OCI-LY1 (cell line): ENCODE measurements at regions not wholly inside any gene's neighbourhood (a gene's known extent, or its start where the extent isn't known, plus 50 kb on each side); places are given as distances from the start of the nearest gene placed in this dataset.

Source experiments
- H2AFZ ChIP-seq: fragments of 200-600 bp; sonication (generic), shearing (Covaris generic); 2 replicates; pipeline ENCODE4 v1.6.0; 2014; ENCODE audit warnings: antibody characterized with exemption, mild to moderate bottlenecking, low read length
- H3F3A ChIP-seq: fragments of 200-600 bp; sonication (generic), shearing (Covaris generic); 2 replicates; pipeline ENCODE4 v1.6.0; 2014; ENCODE audit warnings: mild to moderate bottlenecking, antibody characterized with exemption, low read length, moderate library complexity; ENCODE audit not compliant: insufficient read depth
- H3K27ac ChIP-seq: fragments of 200-600 bp; sonication (generic); 2 replicates; pipeline ENCODE4 v1.5.1; 2014; ENCODE audit warnings: low read length, mixed run types, mild to moderate bottlenecking, low read depth; ENCODE audit not compliant: poor library complexity, severe bottlenecking
- H3K27me3 ChIP-seq: fragments of 200-600 bp; sonication (generic); 2 replicates; pipeline ENCODE4 v1.6.0; 2014; ENCODE audit warnings: antibody characterized with exemption, mild to moderate bottlenecking, low read length, moderate library complexity; ENCODE audit not compliant: insufficient read depth
- H3K36me3 ChIP-seq: fragments of 200-600 bp; sonication (generic); 2 replicates; pipeline ENCODE4 v1.6.1; 2014; ENCODE audit warnings: mild to moderate bottlenecking, antibody characterized with exemption, low read length, moderate library complexity, mixed read lengths; ENCODE audit not compliant: insufficient read depth
- H3K4me1 ChIP-seq: fragments of 200-600 bp; sonication (generic); 2 replicates; pipeline ENCODE4 v1.5.1; 2014; ENCODE audit warnings: mild to moderate bottlenecking, low read length, moderate library complexity; ENCODE audit not compliant: insufficient read depth, severe bottlenecking
- H3K4me2 ChIP-seq: fragments of 200-600 bp; sonication (generic), shearing (Covaris generic); 2 replicates; pipeline ENCODE4 v1.6.1; 2014; ENCODE audit warnings: low read length
- H3K4me3 ChIP-seq: fragments of 200-600 bp; sonication (generic); 2 replicates; pipeline ENCODE4 v1.5.1; 2014; ENCODE audit warnings: low read length, low read depth, mild to moderate bottlenecking, mixed read lengths; ENCODE audit not compliant: poor library complexity, severe bottlenecking
- H3K79me2 ChIP-seq: fragments of 200-600 bp; shearing (Covaris generic); 2 replicates; pipeline ENCODE4 v1.6.1; 2016; ENCODE audit warnings: mixed run types, low read length, mixed read lengths; ENCODE audit not compliant: insufficient read depth
- H3K9ac ChIP-seq: fragments of 200-600 bp; sonication (generic), shearing (Covaris generic); 2 replicates; pipeline ENCODE4 v1.6.1; 2014; ENCODE audit warnings: mild to moderate bottlenecking, low read length, mixed read lengths
- H3K9me2 ChIP-seq: fragments of 200-600 bp; sonication (generic), shearing (Covaris generic); 2 replicates; pipeline ENCODE4 v1.6.1; 2014; ENCODE audit warnings: low read depth, mild to moderate bottlenecking, low read length, mixed read lengths
- H3K9me3 ChIP-seq: fragments of 200-600 bp; shearing (Covaris generic); 2 replicates; pipeline ENCODE4 v1.6.1; 2014; ENCODE audit warnings: low read length, mixed read lengths
- H4K20me1 ChIP-seq: fragments of 200-600 bp; sonication (generic), shearing (Covaris generic); 2 replicates; pipeline ENCODE4 v1.6.0; 2016; ENCODE audit warnings: mild to moderate bottlenecking, low read length; ENCODE audit not compliant: insufficient read depth
- EZH2 ChIP-seq: fragments of 200-600 bp; sonication (generic), shearing (Covaris generic); IDR thresholded peaks from 2 replicates; pipeline ENCODE4 v1.8.0; 2017; ENCODE audit warnings: borderline replicate concordance, mixed run types, mild to moderate bottlenecking, antibody characterized with exemption, low read length, moderate library complexity, mixed read lengths
- TF ChIP-seq, protein P1 (sequence below): fragments of 200-600 bp; sonication (generic), shearing (Covaris generic); IDR thresholded peaks from 2 replicates; pipeline ENCODE4 v1.5.1; 2017; ENCODE audit warnings: mild to moderate bottlenecking, antibody characterized with exemption, low read length, moderate library complexity, mixed read lengths

DNA sequence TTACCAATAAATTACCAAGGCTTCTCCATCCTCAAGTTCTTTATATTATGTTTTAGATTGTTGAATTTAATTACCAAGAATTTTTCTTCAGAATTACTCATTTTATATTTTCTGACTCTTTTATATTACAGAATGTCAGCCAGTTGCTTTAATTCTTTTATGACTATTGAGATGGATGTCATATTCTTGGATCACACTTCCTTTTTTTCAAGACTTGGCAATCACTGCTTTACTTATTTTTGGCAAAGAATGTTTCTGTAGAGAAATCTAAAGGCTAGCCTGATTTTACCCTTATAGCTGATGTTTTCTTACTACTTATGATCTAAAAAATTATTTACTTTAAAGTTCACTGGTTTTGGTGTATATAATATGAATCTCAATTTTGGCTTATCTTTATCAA, 721.1 kb upstream of the TMPRSS15 start:
- Histone ChIP-seq H4K20me1 (no peaks in the 10 kb centered on the region), H3F3A (no peaks in the 10 kb centered on the region), H3K27me3 (no peaks in the 10 kb centered on the region), H3K9ac (no peak overlapping the region), H3K36me3 (no peaks in the 10 kb centered on the region), H3K79me2 (no peaks in the 10 kb centered on the region), H3K4me3 (no peak overlapping the region), H3K9me2 (no peaks in the 10 kb centered on the region), H3K4me1 (no peaks in the 10 kb centered on the region), H3K9me3 (no peaks in the 10 kb centered on the region), H3K27ac (no peak overlapping the region), H3K4me2 (no peak overlapping the region), H2AFZ (no peak overlapping the region)
- TF ChIP-seq, protein P1, sequence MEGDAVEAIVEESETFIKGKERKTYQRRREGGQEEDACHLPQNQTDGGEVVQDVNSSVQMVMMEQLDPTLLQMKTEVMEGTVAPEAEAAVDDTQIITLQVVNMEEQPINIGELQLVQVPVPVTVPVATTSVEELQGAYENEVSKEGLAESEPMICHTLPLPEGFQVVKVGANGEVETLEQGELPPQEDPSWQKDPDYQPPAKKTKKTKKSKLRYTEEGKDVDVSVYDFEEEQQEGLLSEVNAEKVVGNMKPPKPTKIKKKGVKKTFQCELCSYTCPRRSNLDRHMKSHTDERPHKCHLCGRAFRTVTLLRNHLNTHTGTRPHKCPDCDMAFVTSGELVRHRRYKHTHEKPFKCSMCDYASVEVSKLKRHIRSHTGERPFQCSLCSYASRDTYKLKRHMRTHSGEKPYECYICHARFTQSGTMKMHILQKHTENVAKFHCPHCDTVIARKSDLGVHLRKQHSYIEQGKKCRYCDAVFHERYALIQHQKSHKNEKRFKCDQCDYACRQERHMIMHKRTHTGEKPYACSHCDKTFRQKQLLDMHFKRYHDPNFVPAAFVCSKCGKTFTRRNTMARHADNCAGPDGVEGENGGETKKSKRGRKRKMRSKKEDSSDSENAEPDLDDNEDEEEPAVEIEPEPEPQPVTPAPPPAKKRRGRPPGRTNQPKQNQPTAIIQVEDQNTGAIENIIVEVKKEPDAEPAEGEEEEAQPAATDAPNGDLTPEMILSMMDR: no peak
- TF ChIP-seq EZH2: no peak

DNA sequence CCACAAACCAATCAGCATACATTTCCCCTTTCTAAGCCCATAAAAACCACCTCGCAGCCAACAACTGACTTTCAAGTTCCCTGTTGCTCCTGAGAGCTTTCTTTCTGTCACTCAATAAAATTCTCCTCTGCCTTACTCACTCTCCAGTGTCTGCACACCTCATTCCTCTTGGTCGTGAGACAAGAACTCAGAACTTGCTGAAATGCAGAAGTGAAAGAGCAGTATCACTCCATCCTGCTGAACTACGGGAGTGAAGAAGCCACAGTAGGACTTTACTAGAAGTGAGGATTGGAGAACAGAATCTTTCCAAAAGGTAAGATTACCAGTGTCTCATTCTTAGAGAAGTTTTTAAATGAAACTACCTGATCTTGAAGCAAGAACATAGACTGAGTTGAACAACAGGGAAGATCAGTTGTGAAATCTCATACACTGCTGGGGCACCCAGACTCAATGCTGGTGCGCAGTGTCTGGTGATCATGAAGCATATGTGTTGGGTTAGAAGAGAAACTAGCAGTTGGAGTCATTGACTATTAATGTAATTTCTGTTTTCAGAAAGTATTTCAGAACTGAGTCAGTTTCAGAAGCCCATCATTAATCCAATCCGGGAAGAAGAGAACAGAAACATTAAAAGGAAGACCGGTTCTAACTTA, 726.9 kb upstream of the TMPRSS15 start:
- no peaks in the 10 kb centered on the region for H3K9me2 ChIP-seq
- H2AFZ ChIP-seq: no peak overlapping the region
- no peak for TF ChIP-seq EZH2
- TF ChIP-seq, protein P1: no peak
- H3F3A ChIP-seq: no peaks in the 10 kb centered on the region
- H3K4me3 ChIP-seq: no peak overlapping the region
- H3K9ac ChIP-seq: no peak overlapping the region
- H3K4me2 ChIP-seq: no peak overlapping the region
- no peaks in the 10 kb centered on the region for H3K4me1 ChIP-seq
- H4K20me1 ChIP-seq: no peaks in the 10 kb centered on the region
- H3K9me3 ChIP-seq: peaks cover 6% of the 10 kb centered on the region
- no peaks in the 10 kb centered on the region for H3K27me3 ChIP-seq
- no peaks in the 10 kb centered on the region for H3K79me2 ChIP-seq
- H3K27ac ChIP-seq: no peak overlapping the region
- no peaks in the 10 kb centered on the region for H3K36me3 ChIP-seq

DNA sequence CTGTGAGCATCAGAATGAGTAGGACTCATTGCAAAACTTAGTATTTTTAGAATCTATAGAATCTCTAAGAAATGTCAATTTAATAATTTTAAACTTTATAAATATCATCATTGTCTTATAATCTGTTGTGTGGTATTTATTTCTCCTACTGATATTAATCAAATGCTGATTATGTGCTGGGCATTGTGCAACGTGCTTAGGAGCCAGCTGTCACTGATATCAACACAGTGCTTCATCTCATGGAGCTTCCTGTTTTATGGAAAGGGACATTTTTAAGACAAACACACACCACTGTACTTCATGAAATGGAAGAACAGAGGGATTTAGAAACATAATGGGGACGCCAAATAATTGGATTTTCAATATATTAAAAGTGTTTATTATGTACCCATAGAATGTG, 737.9 kb upstream of the TMPRSS15 start:
- TF ChIP-seq, protein P1: no peak
- TF ChIP-seq EZH2: no peak
- Histone ChIP-seq H4K20me1 (no peaks in the 10 kb centered on the region), H3K27me3 (no peaks in the 10 kb centered on the region), H3K9me3 (no peaks in the 10 kb centered on the region), H3K4me3 (no peak overlapping the region), H3F3A (no peaks in the 10 kb centered on the region), H2AFZ (no peak overlapping the region), H3K9ac (no peak overlapping the region), H3K4me2 (no peak overlapping the region), H3K4me1 (no peaks in the 10 kb centered on the region), H3K79me2 (no peaks in the 10 kb centered on the region), H3K9me2 (no peaks in the 10 kb centered on the region), H3K27ac (no peak overlapping the region), H3K36me3 (no peaks in the 10 kb centered on the region)
